ENCODE measurements at regions not wholly inside any gene's neighbourhood (a gene's known extent, or its start where the extent isn't known, plus 50 kb on each side); places are given as distances from the start of the nearest gene placed in this dataset.

- intact Hi-C loops (cut with micrococcal nuclease): no loop called here
- DNase-seq (ENCODE audit: unreplicated experiment): no peak
- H3K27ac Mint-ChIP-seq (ENCODE audit: low read depth, unreplicated experiment): no peak overlapping the region
- no peaks in the 10 kb centered on the region for H3K9me3 Mint-ChIP-seq (ENCODE audit: unreplicated experiment)
- TF ChIP-seq, protein P1, sequence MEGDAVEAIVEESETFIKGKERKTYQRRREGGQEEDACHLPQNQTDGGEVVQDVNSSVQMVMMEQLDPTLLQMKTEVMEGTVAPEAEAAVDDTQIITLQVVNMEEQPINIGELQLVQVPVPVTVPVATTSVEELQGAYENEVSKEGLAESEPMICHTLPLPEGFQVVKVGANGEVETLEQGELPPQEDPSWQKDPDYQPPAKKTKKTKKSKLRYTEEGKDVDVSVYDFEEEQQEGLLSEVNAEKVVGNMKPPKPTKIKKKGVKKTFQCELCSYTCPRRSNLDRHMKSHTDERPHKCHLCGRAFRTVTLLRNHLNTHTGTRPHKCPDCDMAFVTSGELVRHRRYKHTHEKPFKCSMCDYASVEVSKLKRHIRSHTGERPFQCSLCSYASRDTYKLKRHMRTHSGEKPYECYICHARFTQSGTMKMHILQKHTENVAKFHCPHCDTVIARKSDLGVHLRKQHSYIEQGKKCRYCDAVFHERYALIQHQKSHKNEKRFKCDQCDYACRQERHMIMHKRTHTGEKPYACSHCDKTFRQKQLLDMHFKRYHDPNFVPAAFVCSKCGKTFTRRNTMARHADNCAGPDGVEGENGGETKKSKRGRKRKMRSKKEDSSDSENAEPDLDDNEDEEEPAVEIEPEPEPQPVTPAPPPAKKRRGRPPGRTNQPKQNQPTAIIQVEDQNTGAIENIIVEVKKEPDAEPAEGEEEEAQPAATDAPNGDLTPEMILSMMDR (IDR thresholded peaks at IDR 0.05; ENCODE audit: unreplicated experiment): no peak
- H3K4me1 Mint-ChIP-seq (ENCODE audit: insufficient read depth, unreplicated experiment): no peaks in the 10 kb centered on the region
- no peak overlapping the region for H3K4me3 Mint-ChIP-seq (ENCODE audit: unreplicated experiment)
- CTCF ChIA-PET: no interaction called here
- no TSS peak for BruUV-seq (replicated peaks)
- peaks cover under 1% of the 10 kb centered on the region for H3K27me3 Mint-ChIP-seq (ENCODE audit: insufficient read depth, unreplicated experiment)
- no peaks in the 10 kb centered on the region for H3K36me3 Mint-ChIP-seq (ENCODE audit: insufficient read depth, unreplicated experiment)
- POLR2A ChIA-PET: no interaction called here
Observed at GRCh38 chr3:147987549-147987948, 578.4 kb downstream of the ZIC1 start.

DNA sequence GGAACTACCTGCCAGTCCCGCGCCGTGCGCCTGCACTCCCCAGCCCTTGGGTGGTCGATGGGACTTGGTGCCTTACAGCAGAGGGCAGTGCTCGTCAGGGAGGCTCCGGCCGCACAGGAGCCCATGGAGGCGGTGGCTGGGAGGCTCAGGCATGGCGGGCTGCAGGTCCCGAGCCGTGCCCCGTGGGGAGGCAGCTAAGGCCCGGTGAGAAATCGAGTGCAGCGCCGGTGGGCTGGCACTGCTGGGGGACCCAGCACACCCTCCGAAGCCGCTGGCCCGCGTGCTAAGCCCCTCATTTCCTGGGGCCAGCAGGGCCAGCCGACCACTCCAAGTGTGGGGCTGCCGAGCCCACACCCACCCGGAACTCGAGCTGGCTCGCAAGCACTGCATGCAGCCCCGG, 580.2 kb downstream of the ZIC1 start:
- H3K36me3 Mint-ChIP-seq (ENCODE audit: insufficient read depth, unreplicated experiment): no peaks in the 10 kb centered on the region
- intact Hi-C loops (cut with micrococcal nuclease): no loop called here
- no peak overlapping the region for H3K27ac Mint-ChIP-seq (ENCODE audit: low read depth, unreplicated experiment)
- peaks cover 18% of the 10 kb centered on the region for H3K27me3 Mint-ChIP-seq (ENCODE audit: insufficient read depth, unreplicated experiment)
- TF ChIP-seq, protein P1 (IDR thresholded peaks at IDR 0.05; ENCODE audit: unreplicated experiment): no peak
- no TSS peak for BruUV-seq (replicated peaks)
- ChIA-PET CTCF (no interaction called here), POLR2A (no interaction called here)
- DNase-seq (ENCODE audit: unreplicated experiment): no peak
- H3K4me1 Mint-ChIP-seq (ENCODE audit: insufficient read depth, unreplicated experiment): no peaks in the 10 kb centered on the region
- no peaks in the 10 kb centered on the region for H3K9me3 Mint-ChIP-seq (ENCODE audit: unreplicated experiment)
- no peak overlapping the region for H3K4me3 Mint-ChIP-seq (ENCODE audit: unreplicated experiment)

GRCh38 chr3:148002705-148003205, 593.6 kb downstream of the ZIC1 start:
- BruUV-seq (replicated peaks): no TSS peak
- intact Hi-C loops (cut with micrococcal nuclease): no loop called here
- Mint-ChIP-seq H3K36me3 (ENCODE audit: insufficient read depth, unreplicated experiment) (no peaks in the 10 kb centered on the region), H3K4me3 (ENCODE audit: unreplicated experiment) (no peak overlapping the region), H3K9me3 (ENCODE audit: unreplicated experiment) (no peaks in the 10 kb centered on the region), H3K27ac (ENCODE audit: low read depth, unreplicated experiment) (no peak overlapping the region), H3K27me3 (ENCODE audit: insufficient read depth, unreplicated experiment) (peaks cover 69% of the 10 kb centered on the region), H3K4me1 (ENCODE audit: insufficient read depth, unreplicated experiment) (no peaks in the 10 kb centered on the region)
- TF ChIP-seq, protein P1 (IDR thresholded peaks at IDR 0.05; ENCODE audit: unreplicated experiment): no peak
- ChIA-PET POLR2A (no interaction called here), CTCF (no interaction called here)
- DNase-seq (ENCODE audit: unreplicated experiment): no peak

DNA sequence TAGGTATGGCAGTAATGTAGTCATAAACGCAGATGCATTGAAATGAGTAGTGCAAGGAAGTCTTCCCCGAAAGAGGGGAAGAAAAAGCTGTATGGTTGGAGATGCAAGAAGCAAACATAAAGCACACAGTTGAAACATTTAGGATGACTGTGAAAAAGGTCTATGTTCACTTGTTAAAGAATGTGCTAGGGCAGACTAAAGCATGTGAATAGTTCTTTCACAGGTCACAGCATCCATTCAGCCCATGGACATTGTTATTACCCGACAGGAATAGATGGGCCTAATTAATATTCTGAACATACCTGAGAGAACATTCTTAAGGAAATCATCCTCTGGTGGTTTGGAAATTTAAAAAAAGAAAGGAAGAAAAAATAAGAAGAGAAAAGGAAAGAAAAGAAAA, 595.2 kb downstream of the ZIC1 start:
- Mint-ChIP-seq H3K4me3 (ENCODE audit: unreplicated experiment) (no peak overlapping the region), H3K4me1 (ENCODE audit: insufficient read depth, unreplicated experiment) (no peaks in the 10 kb centered on the region), H3K36me3 (ENCODE audit: insufficient read depth, unreplicated experiment) (no peaks in the 10 kb centered on the region), H3K27me3 (ENCODE audit: insufficient read depth, unreplicated experiment) (peaks cover 69% of the 10 kb centered on the region), H3K27ac (ENCODE audit: low read depth, unreplicated experiment) (no peak overlapping the region), H3K9me3 (ENCODE audit: unreplicated experiment) (no peaks in the 10 kb centered on the region)
- BruUV-seq (replicated peaks): no TSS peak
- POLR2A ChIA-PET: no interaction called here
- TF ChIP-seq, protein P1 (IDR thresholded peaks at IDR 0.05; ENCODE audit: unreplicated experiment): no peak
- intact Hi-C loops (cut with micrococcal nuclease): no loop called here
- CTCF ChIA-PET: interaction anchor here (0.6 kb wide), 1 partner anchor 1257 kb away, joined by 3 read pairs; no protein-coding TSS in a partner anchor
- no peak for DNase-seq (ENCODE audit: unreplicated experiment)
